ENCODE measurements at regions not wholly inside any gene's neighbourhood (a gene's known extent, or its start where the extent isn't known, plus 50 kb on each side); places are given as distances from the start of the nearest gene placed in this dataset.

GRCh38 chr14:22417914-22418313, 171.1 kb downstream of the DAD1 start:
- no peak for TF ChIP-seq ZNF143 (CRISPR knock-in tag; IDR thresholded peaks at IDR 0.05)
- no peak for TF ChIP-seq POLR2A (IDR thresholded peaks at IDR 0.05; ENCODE audit: insufficient read depth in 1 of 2, low read depth in 2 of 2, low read length in 2 of 2)
- TF ChIP-seq NFE2L1 (CRISPR knock-in tag; IDR thresholded peaks at IDR 0.05; ENCODE audit: borderline replicate concordance), result no peak
- TF ChIP-seq CTCF (CRISPR knock-in tag; IDR thresholded peaks at IDR 0.05), result no peak
- TF ChIP-seq PBX2 (CRISPR knock-in tag; IDR thresholded peaks at IDR 0.05), result no peak
- TF ChIP-seq TSC22D2 (CRISPR knock-in tag; IDR thresholded peaks at IDR 0.05; ENCODE audit: borderline replicate concordance), result no peak
- TF ChIP-seq NR3C1 (CRISPR knock-in tag; IDR thresholded peaks at IDR 0.05), result no peak
- TF ChIP-seq USF2 (IDR thresholded peaks at IDR 0.05; ENCODE audit: low read depth, low read length), result no peak
- TF ChIP-seq USF2 (CRISPR knock-in tag; IDR thresholded peaks at IDR 0.05; ENCODE audit: borderline replicate concordance), result no peak
- no peak for TF ChIP-seq PRDM4 (CRISPR knock-in tag; IDR thresholded peaks at IDR 0.05; ENCODE audit: borderline replicate concordance)
- TF ChIP-seq ZNF558 (CRISPR knock-in tag; IDR thresholded peaks at IDR 0.05; ENCODE audit: borderline replicate concordance), result no peak
- TF ChIP-seq EED (CRISPR knock-in tag; IDR thresholded peaks at IDR 0.05), result no peak

Data from HepG2 (cell line).